Left hindlimb (tissue), 1 donor: ENCODE measurements at regions not wholly inside any gene's neighbourhood (a gene's known extent, or its start where the extent isn't known, plus 50 kb on each side); places are given as distances from the start of the nearest gene placed in this dataset.

Experiments used
- DNase-seq: peaks from one replicate; pipeline ENCODE4 v3.0.0-alpha.2; 2018

DNA sequence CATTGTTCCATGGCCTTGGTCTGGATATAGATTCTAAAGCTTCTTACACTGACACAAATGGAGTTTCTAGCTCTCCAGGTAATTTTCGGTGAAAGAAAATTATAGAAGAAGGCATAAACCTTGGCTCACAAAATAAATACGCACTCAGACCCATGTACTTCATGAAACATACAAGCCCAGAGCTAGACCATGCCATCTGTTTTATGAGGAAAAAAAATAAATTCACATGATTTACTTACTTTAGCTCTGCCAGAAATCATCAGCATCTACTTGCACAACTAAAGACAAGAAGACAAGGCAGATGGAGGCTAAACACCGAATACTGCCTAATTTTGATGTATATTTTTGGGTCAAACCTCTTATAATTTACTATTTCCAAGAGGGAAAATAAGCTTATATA lies 197.4 kb upstream of the KLF14 start:
- DNase-seq: no peak

GRCh38 chr7:130932088-130932487 lies 198.1 kb upstream of the KLF14 start:
- DNase-seq: no peak

GRCh38 chr7:130932667-130933432 lies 198.8 kb upstream of the KLF14 start:
- no peak for DNase-seq

DNA sequence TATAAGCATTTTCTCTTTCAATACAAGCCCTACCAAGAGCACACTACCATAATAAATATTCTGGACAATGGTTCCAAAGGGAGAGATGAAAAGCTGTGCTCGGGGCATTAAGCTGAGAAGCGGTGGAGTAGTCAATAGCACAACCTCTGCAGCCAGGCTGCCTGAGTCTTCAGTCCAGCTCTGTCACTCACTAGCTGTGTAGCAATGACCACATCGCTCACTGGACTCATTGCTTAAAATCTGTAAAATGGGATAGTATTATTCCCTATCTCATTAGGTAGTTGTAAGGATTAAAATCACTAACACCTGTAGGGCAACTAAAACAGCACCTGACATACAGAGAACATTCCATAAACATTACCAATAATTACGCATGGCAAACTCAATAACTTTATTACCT lies 199.9 kb upstream of the KLF14 start:
- DNase-seq: no peak

DNA sequence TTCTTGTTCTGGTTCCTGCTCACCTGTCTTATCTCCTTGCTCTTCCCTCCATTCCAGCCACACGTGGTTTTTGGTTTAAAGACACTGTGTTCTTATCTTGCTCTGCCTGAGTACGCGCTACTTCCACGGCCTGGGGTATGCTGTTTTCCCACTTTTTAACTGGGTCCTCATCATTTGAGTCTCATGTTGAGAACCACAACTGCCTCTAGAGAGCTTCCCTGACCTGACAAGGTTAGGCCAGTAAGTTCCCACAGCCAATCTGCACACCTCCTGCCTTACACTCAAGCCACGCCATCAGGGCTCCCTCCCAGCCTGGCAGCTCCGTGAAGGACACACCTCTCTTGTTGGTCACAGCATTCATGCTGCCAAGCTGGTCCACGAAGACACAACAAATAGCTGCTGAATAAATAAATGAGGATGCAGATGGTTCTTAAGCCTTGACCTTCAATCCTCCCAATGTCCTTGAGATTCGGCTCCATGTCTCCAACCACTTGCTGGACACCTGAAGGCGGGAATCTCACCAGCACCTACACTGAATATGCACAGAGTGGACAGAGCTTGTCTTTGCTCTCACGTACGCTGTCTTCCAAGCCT lies 201.7 kb upstream of the KLF14 start:
- DNase-seq: no peak

DNA sequence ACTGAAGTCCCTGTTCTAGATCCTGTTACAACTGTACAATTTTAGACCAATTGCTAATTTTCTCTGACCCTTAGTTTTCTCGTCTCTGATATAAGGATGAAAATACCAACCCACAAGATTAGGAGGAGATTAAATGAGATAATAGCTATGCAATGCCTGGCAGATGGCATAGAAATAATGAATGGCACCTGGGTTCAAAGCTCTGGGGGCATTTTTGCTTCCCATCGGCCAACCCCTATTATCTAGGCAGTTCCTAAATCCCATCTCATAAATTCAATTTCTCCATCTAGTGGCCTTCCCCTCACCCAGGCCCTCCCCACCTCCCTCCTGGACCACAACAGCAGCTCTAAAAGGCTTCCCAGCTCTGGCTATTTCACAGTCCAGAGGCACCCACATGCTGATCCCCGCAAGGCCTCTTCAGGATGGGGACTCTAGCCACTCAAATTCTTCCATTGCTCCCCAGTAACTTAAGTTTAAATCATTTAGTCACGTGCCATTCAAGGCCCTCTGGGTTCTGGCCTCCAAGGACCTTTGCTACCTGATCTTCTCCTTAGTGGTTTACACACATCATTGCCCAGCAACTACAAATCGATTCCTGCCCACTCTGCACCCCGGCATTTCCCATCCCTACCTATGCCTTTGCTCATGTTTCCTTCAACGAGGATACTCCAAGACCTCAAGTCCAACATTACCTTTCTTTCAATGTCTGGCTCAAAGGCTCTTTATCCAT lies 202.4 kb upstream of the KLF14 start:
- DNase-seq: no peak

DNA sequence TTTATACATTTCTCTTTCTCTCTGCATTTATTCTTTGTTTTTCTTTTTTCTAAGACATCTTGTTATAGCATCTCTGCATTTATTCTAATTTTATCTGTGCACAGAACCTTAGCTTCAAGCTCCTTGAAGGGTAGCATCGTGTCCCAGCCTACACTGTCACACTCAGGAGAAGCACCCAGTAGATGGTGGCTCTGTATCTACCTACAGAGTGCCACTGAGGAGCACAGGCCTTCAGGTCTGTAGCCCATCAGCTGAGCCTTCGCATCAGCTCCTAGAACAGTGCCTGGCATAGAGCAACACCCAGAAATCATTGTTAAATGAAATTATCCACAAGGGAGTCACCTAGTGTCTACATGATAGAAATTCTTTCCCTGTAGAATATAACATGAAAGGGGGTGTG lies 203.0 kb upstream of the KLF14 start:
- DNase-seq: no peak

DNA sequence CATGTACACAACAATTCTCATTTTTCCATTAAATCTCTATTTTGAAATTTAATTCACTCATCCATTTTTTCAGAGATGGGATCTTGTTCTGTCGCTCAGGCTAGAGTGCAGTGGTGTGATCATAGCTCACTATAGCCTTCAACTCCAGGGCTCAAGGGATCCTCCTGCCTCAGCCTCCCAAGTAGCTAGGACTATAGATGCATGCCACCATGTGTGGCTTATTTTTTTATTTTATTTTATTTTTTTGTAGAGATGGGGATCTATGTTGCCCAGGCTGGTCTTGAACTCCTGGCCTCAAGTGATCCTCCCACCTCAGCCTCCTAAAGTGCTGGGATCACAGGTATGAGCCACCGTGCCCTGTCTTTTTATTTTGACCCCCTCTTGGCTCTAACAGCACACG lies 203.8 kb upstream of the KLF14 start:
- DNase-seq: no peak

DNA sequence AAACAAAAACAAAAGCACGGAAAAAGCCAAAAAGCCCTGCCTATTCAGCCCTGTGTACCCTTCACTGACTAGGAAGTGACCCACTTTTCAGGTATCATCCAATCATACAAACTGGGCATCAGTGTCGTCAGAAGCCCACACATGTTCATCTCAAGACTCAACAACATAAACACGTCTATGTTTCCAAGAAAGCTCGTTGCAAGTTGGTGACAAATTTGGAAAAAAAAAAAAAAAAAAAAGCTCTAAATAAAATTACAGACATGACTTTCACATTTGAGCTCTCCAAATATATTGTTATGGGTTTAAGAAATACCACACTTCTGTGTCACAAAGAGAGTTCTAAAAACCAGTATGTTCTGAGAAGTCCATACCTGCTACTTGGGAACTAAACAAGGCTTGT lies 204.7 kb upstream of the KLF14 start:
- no peak for DNase-seq

GRCh38 chr7:130939321-130940095 lies 205.5 kb upstream of the KLF14 start:
- DNase-seq: no peak

DNA sequence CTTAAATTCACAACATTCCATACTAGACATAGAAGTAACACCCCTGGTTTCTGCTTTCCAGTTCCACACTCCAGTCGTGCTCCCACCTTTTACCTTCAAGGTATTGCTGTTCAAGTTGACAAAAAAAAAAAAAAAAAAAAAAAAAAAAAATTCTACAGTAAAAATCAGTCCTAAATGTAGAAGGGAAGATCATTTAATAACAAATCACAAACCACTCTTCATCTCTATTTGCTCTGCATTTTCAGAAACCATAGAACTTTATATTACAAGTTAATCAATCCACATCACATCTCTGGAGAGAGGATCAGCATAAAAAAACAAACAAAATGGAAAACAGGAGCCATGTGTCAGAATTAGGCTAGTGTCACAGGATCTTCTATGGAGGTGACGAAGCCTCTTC lies 206.3 kb upstream of the KLF14 start:
- DNase-seq: no peak

GRCh38 chr7:130940907-130941306 lies 206.9 kb upstream of the KLF14 start:
- DNase-seq: no peak

DNA sequence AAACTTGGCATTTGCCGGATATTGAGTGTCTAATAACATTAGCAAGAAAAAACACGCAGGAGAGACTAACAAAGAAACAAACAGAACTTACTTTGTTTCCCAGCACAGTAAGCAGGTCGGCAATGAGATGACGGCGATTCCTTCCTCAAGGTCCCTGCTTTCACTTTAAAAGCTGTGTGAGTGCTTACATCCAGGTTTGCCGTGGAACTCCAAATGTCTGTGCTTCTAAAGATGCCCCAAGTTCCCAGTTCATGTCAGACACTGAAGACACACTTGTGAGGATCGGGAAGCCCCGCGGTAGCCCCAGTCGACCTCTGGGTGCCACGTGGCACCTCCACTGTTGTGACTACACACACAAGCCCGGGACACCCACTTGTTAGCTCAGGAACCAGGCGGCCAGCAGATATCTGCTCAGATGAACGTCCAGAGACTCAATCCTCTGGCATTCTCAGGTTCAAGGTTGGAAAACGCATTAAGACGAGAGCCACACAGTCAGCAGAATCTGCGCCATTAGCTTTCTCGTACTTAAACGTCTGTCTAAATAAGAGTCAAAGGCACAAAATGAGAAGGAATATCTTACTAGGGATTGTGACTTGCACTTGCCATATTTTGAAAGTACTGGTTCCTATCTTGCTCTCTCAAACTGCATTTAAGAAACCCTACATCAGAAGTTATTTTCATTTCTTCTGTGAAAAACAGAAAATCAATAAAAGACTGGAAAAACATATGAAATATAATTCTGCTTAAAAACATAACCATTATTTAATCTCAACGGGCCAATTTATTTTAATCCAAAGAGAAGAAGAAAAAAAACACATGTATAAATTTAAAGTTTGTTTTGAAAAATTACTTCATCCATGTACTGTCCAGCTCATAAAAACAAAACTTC lies 207.6 kb upstream of the KLF14 start:
- DNase-seq: peak; percentile 48

GRCh38 chr7:130942211-130942964 lies 208.4 kb upstream of the KLF14 start:
- no peak for DNase-seq

- no peak for DNase-seq
Measured at GRCh38 chr7:130943336-130943901, 209.4 kb upstream of the KLF14 start.

GRCh38 chr7:130943981-130944380 lies 210.0 kb upstream of the KLF14 start:
- DNase-seq: no peak

- no peak for DNase-seq
Measured at GRCh38 chr7:130944997-130945396, 211.0 kb upstream of the KLF14 start.

- no peak for DNase-seq
Measured at GRCh38 chr7:130945411-130945811, 211.4 kb upstream of the KLF14 start.

DNA sequence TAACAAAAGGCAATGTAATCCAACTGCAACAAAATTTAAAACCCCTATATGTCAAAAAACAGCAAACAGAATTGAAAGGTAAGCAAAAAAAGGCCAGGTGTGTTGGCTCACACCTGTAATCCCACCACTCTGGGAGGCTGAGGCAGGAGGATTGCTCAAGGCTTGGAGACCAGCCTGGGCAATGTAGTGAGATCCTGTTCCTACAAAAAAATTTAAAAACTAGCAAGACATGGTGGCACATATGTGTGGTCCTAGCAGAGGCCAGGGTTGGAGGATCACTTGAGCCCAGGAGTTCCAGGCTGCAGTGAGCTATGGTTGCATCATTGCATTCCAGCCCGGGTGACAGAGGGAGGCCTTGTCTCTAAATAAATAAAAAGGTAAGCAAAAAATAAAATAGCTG lies 212.1 kb upstream of the KLF14 start:
- DNase-seq: no peak

GRCh38 chr7:130947792-130948580 lies 214.0 kb upstream of the KLF14 start:
- no peak for DNase-seq
